Liver (tissue), 8 donors: ENCODE measurements at regions not wholly inside any gene's neighbourhood (a gene's known extent, or its start where the extent isn't known, plus 50 kb on each side); places are given as distances from the start of the nearest gene placed in this dataset.

ENCODE experiments used
- DNase-seq: peaks from one replicate; pipeline ENCODE4 v3.0.0-alpha.2; 2017; ENCODE audit warnings: low spot score
- H3K27ac ChIP-seq, 2 donors: one replicate each; pipeline ENCODE4 v1.7.0; 2013; ENCODE audit warnings: inconsistent platforms in 2 of 2, low read length in 2 of 2, control low read depth in 1 of 2, low read depth in 1 of 2, mild to moderate bottlenecking in 1 of 2
- H3K27me3 ChIP-seq, 4 donors: one replicate each; pipeline versions ENCODE4 v1.6.1 to v1.7.0; 2013; ENCODE audit warnings: low read length in 3 of 4, inconsistent platforms in 1 of 4, mild to moderate bottlenecking in 1 of 4, moderate library complexity in 1 of 4; ENCODE audit not compliant: control insufficient read depth in 4 of 4, insufficient read depth in 4 of 4
- H3K36me3 ChIP-seq, 4 donors: one replicate each; pipeline versions ENCODE4 v1.6.1 to v1.7.0; 2013; ENCODE audit warnings: low read length in 3 of 4, mild to moderate bottlenecking in 3 of 4, low read depth in 1 of 4, moderate library complexity in 1 of 4; ENCODE audit not compliant: control insufficient read depth in 4 of 4, insufficient read depth in 3 of 4
- H3K4me1 ChIP-seq, 4 donors: one replicate each; pipeline versions ENCODE4 v1.6.1 to v1.7.0; 2013; ENCODE audit warnings: low read length in 3 of 4, mild to moderate bottlenecking in 3 of 4, moderate library complexity in 1 of 4; ENCODE audit not compliant: control insufficient read depth in 4 of 4, insufficient read depth in 4 of 4
- H3K4me3 ChIP-seq, 3 donors: one replicate each; pipeline versions ENCODE4 v1.6.1 to v1.7.0; 2013; ENCODE audit warnings: low read length in 3 of 3, control low read depth in 1 of 3, low read depth in 1 of 3, mild to moderate bottlenecking in 1 of 3
- H3K9ac ChIP-seq, 2 donors: one replicate each; pipeline ENCODE4 v1.7.0; 2013; ENCODE audit warnings: low read length in 2 of 2, mild to moderate bottlenecking in 2 of 2, moderate library complexity in 2 of 2, control low read depth in 1 of 2, low read depth in 1 of 2
- H3K9me3 ChIP-seq, 4 donors: one replicate each; pipeline versions ENCODE4 v1.6.1 to v1.7.0; 2013; ENCODE audit warnings: low read length in 3 of 4; ENCODE audit not compliant: control insufficient read depth in 4 of 4
- CTCF ChIP-seq: fragments of 150-350 bp; IDR thresholded peaks from 2 replicates; pipeline ENCODE4 v1.5.1; 2017; ENCODE audit warnings: improper control_type of control experiment, low read depth, low read length; ENCODE audit not compliant: missing input control
- EGR1 ChIP-seq, 2 donors: IDR thresholded peaks; 2 replicates each; pipeline ENCODE4 v1.6.1; 2016 to 2018; ENCODE audit warnings: antibody characterized with exemption in 2 of 2, low read depth in 2 of 2
- FOXA1 ChIP-seq: IDR thresholded peaks from 2 replicates; pipeline ENCODE4 v1.6.1; 2016; ENCODE audit warnings: antibody characterized with exemption
- FOXA2 ChIP-seq: IDR thresholded peaks from 2 replicates; pipeline ENCODE4 v1.6.1; 2016; ENCODE audit warnings: antibody characterized with exemption
- GABPA ChIP-seq, 2 donors: IDR thresholded peaks in 1 of 2; conservative IDR thresholded peaks in 1 of 2; 2 replicates each; pipeline ENCODE4 v1.6.1; 2016; ENCODE audit warnings: antibody characterized with exemption in 2 of 2, mild to moderate bottlenecking in 1 of 2, moderate library complexity in 1 of 2
- HNF4A ChIP-seq, 2 donors: conservative IDR thresholded peaks; 2 replicates each; pipeline ENCODE4 v1.6.1; 2016; ENCODE audit warnings: antibody characterized with exemption in 2 of 2, mild to moderate bottlenecking in 2 of 2
- HNF4G ChIP-seq: IDR thresholded peaks from 2 replicates; pipeline ENCODE4 v1.6.1; 2016; ENCODE audit warnings: antibody characterized with exemption
- JUND ChIP-seq, 2 donors: IDR thresholded peaks; 2 replicates each; pipeline ENCODE4 v1.6.1; 2016; ENCODE audit warnings: antibody characterized with exemption in 2 of 2
- MAX ChIP-seq: IDR thresholded peaks from 2 replicates; pipeline ENCODE4 v1.6.1; 2016; ENCODE audit warnings: antibody characterized with exemption
- NR2F2 ChIP-seq: IDR thresholded peaks from 2 replicates; pipeline ENCODE4 v1.6.1; 2016; ENCODE audit warnings: antibody characterized with exemption
- RAD21 ChIP-seq, 2 donors: IDR thresholded peaks; 2 replicates each; pipeline ENCODE4 v1.6.1; 2016; ENCODE audit warnings: antibody characterized with exemption in 2 of 2, mild to moderate bottlenecking in 2 of 2
- RXRA ChIP-seq, 2 donors: IDR thresholded peaks; 2 replicates each; pipeline ENCODE4 v1.6.1; 2017 to 2018; ENCODE audit warnings: antibody characterized with exemption in 2 of 2, mild to moderate bottlenecking in 1 of 2
- SP1 ChIP-seq: IDR thresholded peaks from 2 replicates; pipeline ENCODE4 v1.6.1; 2018; ENCODE audit warnings: antibody characterized with exemption, mild to moderate bottlenecking
- YY1 ChIP-seq: IDR thresholded peaks from 2 replicates; pipeline ENCODE4 v1.6.1; 2016; ENCODE audit warnings: antibody characterized with exemption, mild to moderate bottlenecking
- ZBTB33 ChIP-seq: IDR thresholded peaks from 2 replicates; pipeline ENCODE4 v1.6.1; 2016; ENCODE audit warnings: antibody characterized with exemption
- WGBS: extraction: QIAGEN DNeasy Blood & Tissue Kit; methylation state at CpG from one replicate; pipeline ENCODE4 v1.1.7; 2013; 5-methylcytosine and 5-hydroxymethylcytosine counted together
- donor health status: healthy.
- donor health status: healthy.
- donor health status: healthy.
- donor health status: healthy.
- donor health status: healthy.

- TF ChIP-seq HNF4G, result no peak
- TF ChIP-seq NR2F2, result no peak
- TF ChIP-seq HNF4A (conservative IDR thresholded peaks at IDR 0.05), result no peak
- TF ChIP-seq GABPA (IDR thresholded peaks at IDR 0.05 in 1 of 2, conservative IDR thresholded peaks at IDR 0.05 in 1 of 2), result no peak
- TF ChIP-seq CTCF, result no peak
These were observed 176.4 kb upstream of the ANKRD55 start (continued) for GRCh38 chr5:56409331-56410190.

GRCh38 chr5:56406838-56407237, 173.7 kb upstream of the ANKRD55 start:
- Histone ChIP-seq H3K9me3 (no peaks in the 10 kb centered on the region), H3K9ac (no peak overlapping the region), H3K4me1 (no peaks in the 10 kb centered on the region), H3K36me3 (no peaks in the 10 kb centered on the region), H3K27me3 (no peaks in the 10 kb centered on the region), H3K4me3 (no peak overlapping the region), H3K27ac (no peak overlapping the region)
- TF ChIP-seq HNF4A (conservative IDR thresholded peaks at IDR 0.05) (no peak), CTCF (no peak), FOXA2 (no peak), RAD21 (IDR thresholded peaks at IDR 0.05) (no peak), FOXA1 (no peak), JUND (IDR thresholded peaks at IDR 0.05) (no peak), EGR1 (IDR thresholded peaks at IDR 0.05; ENCODE audit: low read depth in 2 of 2) (no peak), ZBTB33 (no peak), GABPA (IDR thresholded peaks at IDR 0.05 in 1 of 2, conservative IDR thresholded peaks at IDR 0.05 in 1 of 2) (no peak), MAX (no peak), YY1 (no peak), SP1 (no peak), RXRA (IDR thresholded peaks at IDR 0.05) (no peak)
- WGBS, result 86% methylated on average over 2 of the region's 2 CpGs
- no peak for DNase-seq
